Ovary (tissue), 7 donors: ENCODE measurements at regions not wholly inside any gene's neighbourhood (a gene's known extent, or its start where the extent isn't known, plus 50 kb on each side); places are given as distances from the start of the nearest gene placed in this dataset.

Experiments used
- DNase-seq, 5 donors: peaks; one replicate each; pipeline ENCODE4 v3.0.0-alpha.2; 2019 to 2020
- H3K27ac ChIP-seq, 2 donors: fragments of 200-600 bp; one replicate each; pipeline versions ENCODE4 v1.5.1 to v1.8.0; 2019 to 2022
- H3K27me3 ChIP-seq: fragments of 200-600 bp; one replicate; pipeline ENCODE4 v1.8.0; 2022
- H3K36me3 ChIP-seq: fragments of 200-600 bp; sonication (generic); one replicate; pipeline ENCODE4 v1.5.1; 2019
- H3K4me1 ChIP-seq: one replicate; pipeline ENCODE4 v1.8.1; 2013; ENCODE audit warnings: mild to moderate bottlenecking, moderate library complexity; ENCODE audit not compliant: insufficient read depth
- H3K4me3 ChIP-seq: fragments of 200-600 bp; sonication (generic); one replicate; pipeline ENCODE4 v1.5.1; 2017
- H3K9me3 ChIP-seq, 2 donors: fragments of 200-600 bp in 1 of 2; sonication (generic) in 1 of 2; one replicate each; pipeline versions ENCODE4 v1.5.1 to v1.8.1; 2013 to 2019; ENCODE audit warnings: mild to moderate bottlenecking in 1 of 2, moderate library complexity in 1 of 2
- CTCF ChIP-seq, 3 donors: fragments of 450-650 bp in 2 of 3; fragments of 200-600 bp in 1 of 3; IDR thresholded peaks; one replicate each; pipeline versions ENCODE4 v1.5.1 to v1.8.0; 2016 to 2022; ENCODE audit warnings: antibody characterized with exemption in 3 of 3, mild to moderate bottlenecking in 1 of 3
- EP300 ChIP-seq: sonication (generic); formaldehyde crosslinking; IDR thresholded peaks from one replicate; pipeline ENCODE4 v1.6.1; 2017; ENCODE audit warnings: antibody characterized with exemption
- POLR2A ChIP-seq: fragments of 450-650 bp; IDR thresholded peaks from one replicate; pipeline ENCODE4 v1.6.1; 2017; ENCODE audit warnings: antibody characterized with exemption, mild to moderate bottlenecking, moderate library complexity
- WGBS, 3 donors: extraction: QIAGEN DNeasy Blood & Tissue Kit in 1 of 3; methylation state at CpG; one replicate each; pipeline versions ENCODE4 v1.1.5 to v1.1.7; 2013 to 2017; 5-methylcytosine and 5-hydroxymethylcytosine counted together
- intact Hi-C, 4 donors: fragments of 100-400 bp; cut with DNase I; formaldehyde crosslinking; loops; one replicate each; pipeline versions ENCODE4 v1.11.0 to v1.15.1; 2022 to 2023
- donor health status: DM: no; HTN: no; CAD: no; lungs with moderate emphysema.
- donor health status: DM: no; HTN: no; CAD: no.
- donor health status: Bipolar disorder and iron deficiency.
- donor health status: DM: no; HTN: no; CAD: no.
- donor health status: DM: yes; HTN: yes; CAD: no.

- 71 to 79% (median 76%) methylated on average over 1 of the region's 1 CpG for WGBS, 3 donors
These were observed 114.0 kb upstream of the FAR2 start for GRCh38 chr12:29035112-29035511.

DNA sequence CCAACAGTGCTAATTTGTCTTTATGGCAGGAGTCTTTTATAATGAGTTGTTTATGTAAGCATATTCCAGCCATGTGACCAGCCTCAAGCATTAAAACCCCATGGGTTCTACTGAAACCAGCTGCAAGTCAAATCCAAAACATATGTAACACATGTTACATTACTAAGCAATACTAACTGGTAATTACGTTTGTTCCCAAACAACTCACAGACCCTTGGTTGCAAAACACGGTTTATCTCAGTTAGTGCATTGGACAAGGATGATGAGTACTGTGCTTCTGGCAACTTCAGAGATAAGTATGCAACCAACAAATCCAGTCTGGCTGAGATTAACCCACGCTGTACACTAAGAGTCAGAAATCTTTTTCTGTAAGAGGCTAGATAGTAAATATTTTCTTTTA, 110.1 kb upstream of the FAR2 start:
- DNase-seq = no peak
- H3K27me3 ChIP-seq = no peaks in the 10 kb centered on the region
- H3K36me3 ChIP-seq = no peaks in the 10 kb centered on the region
- H3K27ac ChIP-seq = no peak overlapping the region
- 3 to 20% (median 10%) methylated on average over 3 of the region's 3 CpGs for WGBS, 3 donors
- TF ChIP-seq CTCF (IDR thresholded peaks at IDR 0.05) (no peak), POLR2A (no peak), EP300 (no peak)
- H3K9me3 ChIP-seq = no peaks in the 10 kb centered on the region
- intact Hi-C loops = no loop called here
- no peak overlapping the region for H3K4me3 ChIP-seq
- H3K4me1 ChIP-seq = no peaks in the 10 kb centered on the region

More at GRCh38 chr12:29035112-29035511, 114.0 kb upstream of the FAR2 start:
- intact Hi-C loops = no loop called here
- H3K27me3 ChIP-seq = no peaks in the 10 kb centered on the region
- H3K4me3 ChIP-seq = no peak overlapping the region
- DNase-seq = no peak
- no peak overlapping the region for H3K27ac ChIP-seq
- H3K9me3 ChIP-seq = no peaks in the 10 kb centered on the region
- TF ChIP-seq EP300 = no peak
- H3K36me3 ChIP-seq = no peaks in the 10 kb centered on the region
- H3K4me1 ChIP-seq = no peaks in the 10 kb centered on the region

GRCh38 chr12:29041621-29042020, 107.5 kb upstream of the FAR2 start:
- 6 to 16% (median 8%) methylated on average over 4 of the region's 4 CpGs for WGBS, 3 donors
- no peak for DNase-seq
- no peak overlapping the region for H3K27ac ChIP-seq
- intact Hi-C loops = no loop called here
- TF ChIP-seq CTCF (IDR thresholded peaks at IDR 0.05) = no peak
- no peak for TF ChIP-seq POLR2A
- no peak for TF ChIP-seq EP300
- no peak overlapping the region for H3K4me3 ChIP-seq
- H3K9me3 ChIP-seq = no peaks in the 10 kb centered on the region
- no peaks in the 10 kb centered on the region for H3K4me1 ChIP-seq
- no peaks in the 10 kb centered on the region for H3K27me3 ChIP-seq
- H3K36me3 ChIP-seq = no peaks in the 10 kb centered on the region

DNA sequence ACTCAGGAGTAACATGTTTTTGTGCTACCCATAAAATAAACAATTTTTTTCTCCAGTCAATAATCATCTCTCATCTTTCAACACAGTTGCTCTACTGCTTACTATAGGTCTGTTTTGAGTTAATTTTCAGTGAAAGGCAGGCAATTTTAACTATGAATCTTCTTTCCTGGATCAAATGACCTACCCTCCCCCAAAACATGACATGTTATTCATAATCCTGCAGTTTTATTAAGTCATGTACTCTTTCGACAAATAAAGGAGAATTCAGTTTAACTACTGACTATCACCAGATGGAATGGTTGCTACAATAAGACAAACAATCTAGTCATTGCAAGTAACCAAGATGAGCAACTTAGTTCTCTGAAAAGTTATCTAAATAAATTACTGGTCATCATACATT, 106.0 kb upstream of the FAR2 start:
- H3K27me3 ChIP-seq = no peaks in the 10 kb centered on the region
- TF ChIP-seq CTCF (IDR thresholded peaks at IDR 0.05) (no peak), EP300 (no peak), POLR2A (no peak)
- intact Hi-C loops = no loop called here
- H3K9me3 ChIP-seq = no peaks in the 10 kb centered on the region
- no peaks in the 10 kb centered on the region for H3K36me3 ChIP-seq
- no peak for DNase-seq
- no peak overlapping the region for H3K4me3 ChIP-seq
- no peaks in the 10 kb centered on the region for H3K4me1 ChIP-seq
- no peak overlapping the region for H3K27ac ChIP-seq
- 35 to 43% (median 36%) methylated on average over 1 of the region's 1 CpG for WGBS, 3 donors

DNA sequence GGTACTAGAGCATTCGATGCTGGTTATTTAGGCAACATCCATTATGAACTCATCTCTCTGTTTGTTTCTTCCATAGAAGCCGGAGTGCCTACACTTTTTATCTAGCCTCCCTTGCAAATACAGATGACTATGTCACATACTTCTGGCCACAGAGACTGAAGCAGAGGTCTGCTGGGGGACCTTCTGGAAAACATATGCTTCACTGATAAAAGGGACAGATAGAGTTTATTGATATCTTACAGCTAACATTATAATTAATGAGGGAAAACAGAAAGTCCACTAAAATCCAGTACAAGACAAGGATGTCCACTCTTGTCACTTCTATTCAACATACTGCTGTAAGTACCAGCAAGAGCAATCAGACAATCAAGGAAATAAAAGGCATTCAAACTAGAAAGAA, 104.3 kb upstream of the FAR2 start:
- no peak for TF ChIP-seq POLR2A
- TF ChIP-seq CTCF (IDR thresholded peaks at IDR 0.05) = no peak
- no peak for TF ChIP-seq EP300
- H3K4me3 ChIP-seq = no peak overlapping the region
- H3K27me3 ChIP-seq = no peaks in the 10 kb centered on the region
- H3K36me3 ChIP-seq = no peaks in the 10 kb centered on the region
- intact Hi-C loops = no loop called here
- H3K4me1 ChIP-seq = no peaks in the 10 kb centered on the region
- DNase-seq = no peak
- no peaks in the 10 kb centered on the region for H3K9me3 ChIP-seq
- no peak overlapping the region for H3K27ac ChIP-seq
- WGBS, 3 donors = 2 to 40% (median 2%) methylated on average over 2 of the region's 2 CpGs
